SK-N-SH (cell line): ENCODE measurements at regions not wholly inside any gene's neighbourhood (a gene's known extent, or its start where the extent isn't known, plus 50 kb on each side); places are given as distances from the start of the nearest gene placed in this dataset.

Experiments
- CTCF ChIA-PET: fragments of 300-600, 350-600 bp; formaldehyde crosslinking; extraction: SDS; loops from one replicate; lab custom pipeline; 2021; lab: Yijun Ruan, JAX
- POLR2A ChIA-PET: fragments of 350-600 bp; sonication (Branson Sonifier 250); formaldehyde crosslinking; extraction: SDS; loops from one replicate; lab custom pipeline; 2020; ENCODE audit warnings: antibody characterized with exemption, inconsistent platforms; lab: Yijun Ruan, JAX
- DNase-seq: peaks from one replicate; pipeline ENCODE4 v3.0.0; 2012
- H2AFZ ChIP-seq: fragments of 200-600 bp; sonication (generic); 2 replicates; pipeline ENCODE4 v1.8.1; 2016; ENCODE audit warnings: antibody characterized with exemption, mild to moderate bottlenecking, low read depth
- H3F3A ChIP-seq: fragments of 200-600 bp; sonication (generic); replicated peaks from 2 replicates; pipeline ENCODE3; 2016; ENCODE audit warnings: antibody characterized with exemption, mild to moderate bottlenecking; ENCODE audit not compliant: insufficient read depth
- H3K27ac ChIP-seq, 2 experiments: fragments of 200-500 bp in 1 of 2; fragments of 200-600 bp in 1 of 2; sonication (Bioruptor generic) in 1 of 2; sonication (generic), shearing (Covaris generic) in 1 of 2; 2 replicates each; pipeline versions ENCODE4 v1.5.1 to v1.6.1; 2014 to 2016; ENCODE audit warnings: low read depth in 2 of 2, inconsistent platforms in 1 of 2, low read length in 1 of 2, mild to moderate bottlenecking in 1 of 2, mixed read lengths in 1 of 2
- H3K27me3 ChIP-seq: fragments of 200-600 bp; sonication (generic), shearing (Covaris generic); 2 replicates; pipeline ENCODE4 v1.6.1; 2016; ENCODE audit warnings: mixed run types; ENCODE audit not compliant: insufficient read depth
- H3K36me3 ChIP-seq, 2 experiments: fragments of 200-500 bp in 1 of 2; fragments of 200-600 bp in 1 of 2; sonication (Bioruptor generic) in 1 of 2; sonication (generic) in 1 of 2; replicated peaks in 1 of 2; 2 replicates each; pipeline versions ENCODE3 to v1.5.1; 2014 to 2016; ENCODE audit warnings: low read length in 1 of 2, mild to moderate bottlenecking in 1 of 2; ENCODE audit not compliant: insufficient read depth in 2 of 2, control insufficient read depth in 1 of 2
- H3K4me1 ChIP-seq, 2 experiments: fragments of 200-500 bp in 1 of 2; fragments of 200-600 bp in 1 of 2; sonication (Bioruptor generic) in 1 of 2; sonication (generic), shearing (Covaris generic) in 1 of 2; 2 replicates each; pipeline versions ENCODE4 v1.5.1 to v1.6.1; 2014 to 2016; ENCODE audit warnings: low read depth in 1 of 2, low read length in 1 of 2, mixed run types in 1 of 2; ENCODE audit not compliant: insufficient read depth in 2 of 2, control insufficient read depth in 1 of 2
- H3K4me2 ChIP-seq: fragments of 200-600 bp; sonication (generic), shearing (Covaris generic); 2 replicates; pipeline ENCODE4 v1.6.1; 2017; ENCODE audit warnings: mixed run types
- H3K4me3 ChIP-seq, 2 experiments: fragments of 200-500 bp in 1 of 2; fragments of 200-600 bp in 1 of 2; sonication (Bioruptor generic) in 1 of 2; sonication (generic), shearing (Covaris generic) in 1 of 2; 2 replicates each; pipeline versions ENCODE4 v1.5.1 to v1.8.1; 2014 to 2016; ENCODE audit warnings: low read depth in 2 of 2, inconsistent platforms in 1 of 2, low read length in 1 of 2, mild to moderate bottlenecking in 1 of 2, mixed read lengths in 1 of 2, moderate library complexity in 1 of 2
- H3K79me2 ChIP-seq: fragments of 200-600 bp; sonication (generic); 2 replicates; pipeline ENCODE4 v1.8.1; 2017; ENCODE audit warnings: mild to moderate bottlenecking; ENCODE audit not compliant: insufficient read depth
- H3K9ac ChIP-seq: fragments of 200-600 bp; sonication (generic); 2 replicates; pipeline ENCODE4 v1.6.1; 2017; ENCODE audit warnings: mixed run types
- H3K9me2 ChIP-seq: fragments of 200-600 bp; sonication (generic); 2 replicates; pipeline ENCODE4 v1.6.1; 2017; ENCODE audit warnings: mixed run types
- H3K9me3 ChIP-seq: fragments of 200-600 bp; sonication (generic); 2 replicates; pipeline ENCODE4 v1.6.1; 2017; ENCODE audit warnings: mixed run types, mild to moderate bottlenecking, moderate library complexity
- H4K20me1 ChIP-seq: fragments of 200-600 bp; sonication (generic); 2 replicates; pipeline ENCODE4 v1.6.1; 2017; ENCODE audit warnings: mild to moderate bottlenecking, mixed run types; ENCODE audit not compliant: insufficient read depth
- CHD2 ChIP-seq: fragments of 150-350 bp; IDR thresholded peaks from 2 replicates; pipeline ENCODE4 v1.6.1; 2018; ENCODE audit warnings: low read length; ENCODE audit not compliant: partially characterized antibody
- CTCF ChIP-seq: fragments of 200-600 bp; sonication (generic); IDR thresholded peaks from 2 replicates; pipeline ENCODE4 v1.6.1; 2017; ENCODE audit warnings: antibody characterized with exemption, mild to moderate bottlenecking, moderate library complexity
- ELF1 ChIP-seq: IDR thresholded peaks from 2 replicates; pipeline ENCODE4 v1.4.0; 2012
- FOXJ3 ChIP-seq: sonication (generic); formaldehyde crosslinking; IDR thresholded peaks from 2 replicates; pipeline ENCODE4 v1.5.1; 2020; ENCODE audit warnings: mild to moderate bottlenecking, missing genetic modification reagents
- FOXM1 ChIP-seq: IDR thresholded peaks from 2 replicates; pipeline ENCODE4 v1.4.0; 2012; ENCODE audit warnings: low read depth, mild to moderate bottlenecking
- GABPA ChIP-seq: IDR thresholded peaks from 2 replicates; pipeline ENCODE4 v1.4.0; 2012; ENCODE audit warnings: low read depth, mild to moderate bottlenecking
- GATA2 ChIP-seq: sonication (generic); formaldehyde crosslinking; IDR thresholded peaks from 2 replicates; pipeline ENCODE4 v1.5.0; 2020; ENCODE audit warnings: mild to moderate bottlenecking, missing genetic modification reagents
- IRF3 ChIP-seq: fragments of 150-350 bp; IDR thresholded peaks from 2 replicates; pipeline ENCODE4 v1.6.1; 2016; ENCODE audit warnings: mild to moderate bottlenecking, low read depth, low read length
- JUND ChIP-seq: IDR thresholded peaks from 2 replicates; pipeline ENCODE4 v1.4.0; 2012
- MAX ChIP-seq: IDR thresholded peaks from 2 replicates; pipeline ENCODE4 v1.4.0; 2012; ENCODE audit warnings: low read depth
- MEF2A ChIP-seq: IDR thresholded peaks from 2 replicates; pipeline ENCODE4 v1.4.0; 2012; ENCODE audit warnings: low read depth, borderline replicate concordance
- MXI1 ChIP-seq: IDR thresholded peaks from 2 replicates; pipeline ENCODE4 v1.6.1; 2012; ENCODE audit warnings: mild to moderate bottlenecking, low read depth, low read length, improper control_type of control experiment
- NFIC ChIP-seq: IDR thresholded peaks from 2 replicates; pipeline ENCODE4 v1.4.0; 2012; ENCODE audit warnings: borderline replicate concordance
- POLR2AphosphoS5 ChIP-seq: IDR thresholded peaks from 2 replicates; pipeline ENCODE4 v1.6.1; 2012; ENCODE audit warnings: low read depth, low read length
- RFX5 ChIP-seq: IDR thresholded peaks from 2 replicates; pipeline ENCODE4 v1.6.1; 2012; ENCODE audit warnings: mild to moderate bottlenecking, improper control_type of control experiment, low read length
- SMC3 ChIP-seq: IDR thresholded peaks from 2 replicates; pipeline ENCODE4 v1.6.1; 2012; ENCODE audit warnings: low read depth, low read length, improper control_type of control experiment
- TCF12 ChIP-seq: IDR thresholded peaks from 2 replicates; pipeline ENCODE4 v1.4.0; 2012
- TEAD4 ChIP-seq: IDR thresholded peaks from 2 replicates; pipeline ENCODE4 v1.4.0; 2012; ENCODE audit warnings: mild to moderate bottlenecking, borderline replicate concordance; ENCODE audit not compliant: insufficient read depth
- USF1 ChIP-seq: IDR thresholded peaks from 2 replicates; pipeline ENCODE4 v1.4.0; 2012; ENCODE audit warnings: low read depth, borderline replicate concordance
- YY1 ChIP-seq: IDR thresholded peaks from 2 replicates; pipeline ENCODE4 v1.4.0; 2012; ENCODE audit warnings: low read depth, mild to moderate bottlenecking
- ZBTB33 ChIP-seq: IDR thresholded peaks from 2 replicates; pipeline ENCODE4 v1.4.0; 2012; ENCODE audit warnings: low read depth, borderline replicate concordance
- WGBS: methylation state at CpG from one replicate; pipeline ENCODE4 v1.1.6; 2017; ENCODE audit warnings: low lambda C conversion rate; 5-methylcytosine and 5-hydroxymethylcytosine counted together

GRCh38 chr2:228649447-228649846, 468.0 kb upstream of the SPHKAP start:
- CTCF ChIA-PET: interaction anchor here (0.6 to 2.2 kb wide), 3 partner anchors 8 to 759 kb away, joined by 3 to 8 read pairs (median 4); no protein-coding TSS in a partner anchor
- Histone ChIP-seq H3K27ac (no peak overlapping the region), H3K79me2 (no peaks in the 10 kb centered on the region), H3K9me3 (no peaks in the 10 kb centered on the region), H3K9ac (no peak overlapping the region), H3K4me3 (no peak overlapping the region), H3K4me1 (no peaks in the 10 kb centered on the region), H3K36me3 (no peaks in the 10 kb centered on the region), H3K27me3 (no peaks in the 10 kb centered on the region), H3K9me2 (no peaks in the 10 kb centered on the region), H3F3A (peaks cover 3% of the 10 kb centered on the region), H2AFZ (no peak overlapping the region), H3K4me2 (no peak overlapping the region), H4K20me1 (no peaks in the 10 kb centered on the region)
- 41% methylated on average over 2 of the region's 2 CpGs for WGBS
- POLR2A ChIA-PET: no interaction called here
- TF ChIP-seq USF1 (no peak), POLR2AphosphoS5 (no peak), CHD2 (no peak), YY1 (no peak), GABPA (no peak), MAX (no peak), TCF12 (no peak), TEAD4 (no peak), NFIC (no peak), RFX5 (no peak), ZBTB33 (no peak), MEF2A (no peak)
- no peak for DNase-seq

- Histone ChIP-seq H3K4me3 (no peak overlapping the region), H3K27me3 (no peaks in the 10 kb centered on the region), H3K9me2 (no peaks in the 10 kb centered on the region), H3F3A (peaks cover 3% of the 10 kb centered on the region), H4K20me1 (no peaks in the 10 kb centered on the region), H3K4me1 (no peaks in the 10 kb centered on the region), H3K79me2 (no peaks in the 10 kb centered on the region), H3K9ac (no peak overlapping the region), H2AFZ (no peak overlapping the region), H3K4me2 (no peak overlapping the region), H3K27ac (no peak overlapping the region), H3K36me3 (no peaks in the 10 kb centered on the region), H3K9me3 (no peaks in the 10 kb centered on the region)
- WGBS: 80% methylated on average over 2 of the region's 2 CpGs
- DNase-seq: no peak
- ChIA-PET POLR2A (no interaction called here), CTCF (interaction anchor here (1.8 to 2.2 kb wide), 2 partner anchors 9 to 758 kb away, joined by 4 to 8 read pairs; no protein-coding TSS in a partner anchor)
- no peak for TF ChIP-seq CHD2
- TF ChIP-seq GATA2 (CRISPR knock-in tag): no peak
- TF ChIP-seq CTCF: no peak
- no peak for TF ChIP-seq SMC3
- TF ChIP-seq ELF1: no peak
- TF ChIP-seq TEAD4: no peak
- no peak for TF ChIP-seq MEF2A
- no peak for TF ChIP-seq NFIC
- TF ChIP-seq IRF3: no peak
- no peak for TF ChIP-seq FOXJ3 (CRISPR knock-in tag)
- no peak for TF ChIP-seq FOXM1
- TF ChIP-seq JUND: no peak
- TF ChIP-seq MXI1: no peak
- TF ChIP-seq ZBTB33: no peak
Measured at GRCh38 chr2:228648541-228648940, 467.1 kb upstream of the SPHKAP start.
